Spleen (tissue), 11 donors: ENCODE measurements at regions not wholly inside any gene's neighbourhood (a gene's known extent, or its start where the extent isn't known, plus 50 kb on each side); places are given as distances from the start of the nearest gene placed in this dataset.
"Not testable (repeated sequence)": the region's sequence is repeated elsewhere in the genome, so short reads cannot be mapped to it uniquely, and the experiment has no call there.

Source experiments
- DNase-seq: peaks from one replicate; pipeline ENCODE4 v3.0.0-alpha.2; 2020
- H3K27ac ChIP-seq, 8 donors: fragments of 200-600 bp; sonication (generic) in 7 of 8; 1 replicate in 4 of 8; 2 replicates in 4 of 8; pipeline versions ENCODE4 v1.5.0 to v1.8.0; 2016 to 2021; ENCODE audit warnings: inconsistent platforms in 4 of 8, mild to moderate bottlenecking in 4 of 8, moderate library complexity in 1 of 8
- H3K27me3 ChIP-seq, 7 donors: fragments of 200-600 bp; sonication (generic) in 6 of 7; replicated peaks in 1 of 7; 1 replicate in 4 of 7; 2 replicates in 3 of 7; pipeline versions ENCODE4 v1.5.0 to v1.8.0; 2016 to 2021; ENCODE audit warnings: inconsistent platforms in 3 of 7, mild to moderate bottlenecking in 1 of 7
- H3K36me3 ChIP-seq, 6 donors: fragments of 200-600 bp; sonication (generic) in 5 of 6; 1 replicate in 4 of 6; 2 replicates in 2 of 6; pipeline versions ENCODE4 v1.5.0 to v1.8.0; 2016 to 2021; ENCODE audit warnings: inconsistent platforms in 2 of 6
- H3K4me1 ChIP-seq, 6 donors: fragments of 200-600 bp; sonication (generic) in 5 of 6; 1 replicate in 3 of 6; 2 replicates in 3 of 6; pipeline versions ENCODE4 v1.5.0 to v1.8.0; 2016 to 2021; ENCODE audit warnings: inconsistent platforms in 3 of 6
- H3K4me3 ChIP-seq, 8 donors: fragments of 200-600 bp; sonication (generic) in 7 of 8; 1 replicate in 4 of 8; 2 replicates in 4 of 8; pipeline versions ENCODE4 v1.5.0 to v1.8.0; 2016 to 2021; ENCODE audit warnings: inconsistent platforms in 4 of 8, mild to moderate bottlenecking in 4 of 8, moderate library complexity in 2 of 8
- H3K9me3 ChIP-seq, 8 donors: fragments of 200-600 bp; sonication (generic) in 7 of 8; 1 replicate in 4 of 8; 2 replicates in 4 of 8; pipeline versions ENCODE4 v1.5.0 to v1.8.0; 2016 to 2021; ENCODE audit warnings: inconsistent platforms in 4 of 8
- POLR2A ChIP-seq, 3 donors: fragments of 450-650 bp; IDR thresholded peaks; one replicate each; pipeline ENCODE4 v1.5.1; 2017; ENCODE audit warnings: antibody characterized with exemption in 3 of 3, mild to moderate bottlenecking in 1 of 3
- POLR2AphosphoS5 ChIP-seq, 3 donors: sonication (generic); formaldehyde crosslinking; IDR thresholded peaks; one replicate each; pipeline ENCODE4 v1.5.1; 2017; ENCODE audit warnings: antibody characterized with exemption in 3 of 3
- WGBS, 5 donors: extraction: QIAGEN DNeasy Blood & Tissue Kit in 3 of 5; methylation state at CpG; one replicate each; pipeline versions ENCODE4 v1.1.5 to v1.1.7; 2013 to 2018; 5-methylcytosine and 5-hydroxymethylcytosine counted together
- intact Hi-C: fragments of 100-400 bp; cut with DNase I; formaldehyde crosslinking; loops from one replicate; pipeline ENCODE4 v1.15.0; 2023; ENCODE audit warnings: low total_unique reads
- TF ChIP-seq, protein P1 (sequence below), 11 experiments: fragments of 200-600 bp in 7 of 11; fragments of 450-650 bp in 4 of 11; sonication (generic) in 4 of 11; IDR thresholded peaks in 8 of 11; conservative IDR thresholded peaks in 3 of 11; 1 replicate in 7 of 11; 2 replicates in 4 of 11; pipeline versions ENCODE4 v1.4.0 to v1.8.0; 2016 to 2021; ENCODE audit warnings: antibody characterized with exemption in 11 of 11, inconsistent platforms in 4 of 11, mild to moderate bottlenecking in 1 of 11
- donor health status: healthy with polysubstance abuse.
- donor health status: DM: no; HTN: no; CAD: no; lungs with moderate emphysema.
- donor health status: DM: no; HTN: no; CAD: no.
- donor health status: Bipolar disorder and iron deficiency.
- donor health status: healthy.
- donor health status: DM: no; HTN: no; CAD: no.
- donor health status: DM: yes; HTN: yes; CAD: no.

DNA sequence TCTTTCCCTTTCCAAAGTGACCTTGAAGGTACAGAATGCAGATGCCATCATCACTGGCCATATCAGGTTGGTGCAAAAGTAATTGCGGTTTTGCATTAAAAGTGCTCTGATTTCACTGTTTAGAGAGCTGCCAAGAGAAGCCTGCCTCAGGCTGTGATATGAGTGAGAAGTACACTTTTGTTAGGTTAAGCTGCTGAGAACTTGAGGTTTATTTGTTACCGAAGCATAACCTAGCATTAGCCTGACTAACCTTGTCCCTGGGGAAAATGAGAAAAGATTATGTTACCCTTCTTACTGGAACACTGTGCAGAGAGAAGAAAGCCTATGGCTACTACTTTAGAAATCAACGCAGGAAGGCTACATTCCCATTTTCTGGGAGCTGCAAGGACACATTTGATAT lies 70.5 kb upstream of the RBM24 start:
- 88 to 97% (median 93%) methylated on average over 3 of the region's 3 CpGs for WGBS, 5 donors
- Histone ChIP-seq H3K27me3 (no peaks in the 10 kb centered on the region), H3K4me3 (no peak overlapping the region), H3K4me1 (no peaks in the 10 kb centered on the region), H3K36me3 (no peaks in the 10 kb centered on the region), H3K27ac (no peak overlapping the region), H3K9me3 (peaks cover 0 to 12% (median under 1%) of the 10 kb centered on the region in 8 donors)
- no peak for DNase-seq
- intact Hi-C loops, result no loop called here
- TF ChIP-seq POLR2AphosphoS5 (IDR thresholded peaks at IDR 0.05), result no peak
- TF ChIP-seq, protein P1, sequence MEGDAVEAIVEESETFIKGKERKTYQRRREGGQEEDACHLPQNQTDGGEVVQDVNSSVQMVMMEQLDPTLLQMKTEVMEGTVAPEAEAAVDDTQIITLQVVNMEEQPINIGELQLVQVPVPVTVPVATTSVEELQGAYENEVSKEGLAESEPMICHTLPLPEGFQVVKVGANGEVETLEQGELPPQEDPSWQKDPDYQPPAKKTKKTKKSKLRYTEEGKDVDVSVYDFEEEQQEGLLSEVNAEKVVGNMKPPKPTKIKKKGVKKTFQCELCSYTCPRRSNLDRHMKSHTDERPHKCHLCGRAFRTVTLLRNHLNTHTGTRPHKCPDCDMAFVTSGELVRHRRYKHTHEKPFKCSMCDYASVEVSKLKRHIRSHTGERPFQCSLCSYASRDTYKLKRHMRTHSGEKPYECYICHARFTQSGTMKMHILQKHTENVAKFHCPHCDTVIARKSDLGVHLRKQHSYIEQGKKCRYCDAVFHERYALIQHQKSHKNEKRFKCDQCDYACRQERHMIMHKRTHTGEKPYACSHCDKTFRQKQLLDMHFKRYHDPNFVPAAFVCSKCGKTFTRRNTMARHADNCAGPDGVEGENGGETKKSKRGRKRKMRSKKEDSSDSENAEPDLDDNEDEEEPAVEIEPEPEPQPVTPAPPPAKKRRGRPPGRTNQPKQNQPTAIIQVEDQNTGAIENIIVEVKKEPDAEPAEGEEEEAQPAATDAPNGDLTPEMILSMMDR (IDR thresholded peaks at IDR 0.05 in 8 of 11, conservative IDR thresholded peaks at IDR 0.05 in 3 of 11), result no peak
- TF ChIP-seq POLR2A (IDR thresholded peaks at IDR 0.05), result no peak

- Histone ChIP-seq H3K27me3 (no peaks in the 10 kb centered on the region), H3K4me1 (no peaks in the 10 kb centered on the region), H3K4me3 (no peak overlapping the region), H3K27ac (no peak overlapping the region), H3K36me3 (no peaks in the 10 kb centered on the region), H3K9me3 (peaks cover 0 to 16% (median 3%) of the 10 kb centered on the region in 8 donors)
- TF ChIP-seq POLR2AphosphoS5 (IDR thresholded peaks at IDR 0.05) (no peak), POLR2A (IDR thresholded peaks at IDR 0.05) (no peak)
- TF ChIP-seq, protein P1 (IDR thresholded peaks at IDR 0.05 in 8 of 11, conservative IDR thresholded peaks at IDR 0.05 in 3 of 11), result no peak
- intact Hi-C loops, result no loop called here
- no peak for DNase-seq
- 87 to 98% (median 96%) methylated on average over 3 of the region's 3 CpGs for WGBS, 5 donors
Measured at GRCh38 chr6:17211101-17211500, 70.1 kb upstream of the RBM24 start.

- TF ChIP-seq POLR2AphosphoS5 (IDR thresholded peaks at IDR 0.05) (no peak), POLR2A (IDR thresholded peaks at IDR 0.05) (no peak)
- TF ChIP-seq, protein P1 (IDR thresholded peaks at IDR 0.05 in 8 of 11, conservative IDR thresholded peaks at IDR 0.05 in 3 of 11), result no peak
- H3K4me3 ChIP-seq, result no peak overlapping the region
- no peaks in the 10 kb centered on the region for H3K27me3 ChIP-seq
- no peaks in the 10 kb centered on the region for H3K4me1 ChIP-seq
- WGBS, 5 donors, result 66 to 79% (median 75%) methylated on average over 13 of the region's 13 CpGs
- peaks cover 0 to 12% (median 3%) of the 10 kb centered on the region in 8 donors for H3K9me3 ChIP-seq
- H3K36me3 ChIP-seq, result no peaks in the 10 kb centered on the region
- intact Hi-C loops, result no loop called here
- H3K27ac ChIP-seq, result peak overlapping the region in 1 of 8 donors; percentile 8
- no peak for DNase-seq
Measured at GRCh38 chr6:17212546-17213371, 68.4 kb upstream of the RBM24 start.

GRCh38 chr6:17214106-17214505 lies 67.1 kb upstream of the RBM24 start:
- H3K4me1 ChIP-seq, result peaks cover 0 to under 1% (median 0%) of the 10 kb centered on the region in 6 donors
- peaks cover 0 to 12% (median 3%) of the 10 kb centered on the region in 8 donors for H3K9me3 ChIP-seq
- WGBS, 5 donors, result 84 to 89% (median 87%) methylated on average over 9 of the region's 9 CpGs
- no peak overlapping the region for H3K27ac ChIP-seq
- H3K27me3 ChIP-seq, result no peaks in the 10 kb centered on the region
- TF ChIP-seq POLR2AphosphoS5 (IDR thresholded peaks at IDR 0.05) (no peak), POLR2A (IDR thresholded peaks at IDR 0.05) (no peak)
- TF ChIP-seq, protein P1 (IDR thresholded peaks at IDR 0.05 in 8 of 11, conservative IDR thresholded peaks at IDR 0.05 in 3 of 11), result no peak
- no peak for DNase-seq
- intact Hi-C loops, result no loop called here
- no peak overlapping the region for H3K4me3 ChIP-seq
- H3K36me3 ChIP-seq, result no peaks in the 10 kb centered on the region

DNA sequence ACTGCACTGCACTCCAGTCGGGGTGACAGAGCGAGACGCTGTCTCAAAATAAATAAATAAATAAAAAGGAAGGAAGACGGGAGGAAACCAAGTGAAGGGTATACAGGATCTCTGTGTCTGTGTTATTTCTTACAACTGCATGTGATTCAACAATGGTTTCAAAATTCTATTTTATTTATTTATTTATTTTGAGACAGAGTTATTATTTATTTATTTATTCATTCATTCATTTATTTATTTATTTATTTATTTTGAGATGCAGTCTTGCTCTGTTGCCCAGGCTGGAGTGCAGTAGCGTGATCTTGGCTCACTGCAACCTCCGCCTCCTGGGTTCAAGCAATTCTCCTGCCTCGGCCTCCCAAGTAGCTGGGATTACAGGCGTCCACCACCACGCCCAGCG lies 64.2 kb upstream of the RBM24 start:
- not testable (repeated sequence) for H3K27ac ChIP-seq

More for the DNA sequence above, 64.2 kb upstream of the RBM24 start:
- 85 to 93% (median 92%) methylated on average over 10 of the region's 10 CpGs for WGBS, 5 donors
- H3K36me3 ChIP-seq, intact Hi-C loops, H3K4me3 ChIP-seq, H3K27me3 ChIP-seq, DNase-seq, H3K4me1 ChIP-seq: not testable (repeated sequence)
- peaks cover 0 to 12% (median 3%) of the 10 kb centered on the region in 8 donors for H3K9me3 ChIP-seq
